C4-2B (cell line): ENCODE measurements at regions not wholly inside any gene's neighbourhood (a gene's known extent, or its start where the extent isn't known, plus 50 kb on each side); places are given as distances from the start of the nearest gene placed in this dataset.

Experiments used
- CTCF ChIP-seq: fragments of 450-650 bp; conservative IDR thresholded peaks from 2 replicates; pipeline ENCODE4 v1.5.1; 2017; ENCODE audit warnings: mild to moderate bottlenecking
- ZFX ChIP-seq: fragments of 450-650 bp; IDR thresholded peaks from 2 replicates; pipeline ENCODE4 v1.6.1; 2017

GRCh38 chr2:189369566-189369965 is 71.7 kb upstream of the WDR75 start:
- TF ChIP-seq CTCF, result no peak
- TF ChIP-seq ZFX, result no peak
